Left renal cortex interstitium (tissue), 4 donors: ENCODE measurements at regions not wholly inside any gene's neighbourhood (a gene's known extent, or its start where the extent isn't known, plus 50 kb on each side); places are given as distances from the start of the nearest gene placed in this dataset.

ENCODE experiments used
- DNase-seq, 4 donors: peaks; one replicate each; pipeline ENCODE4 v3.0.0-alpha.2; 2013; ENCODE audit warnings: low read depth in 4 of 4, low spot score in 2 of 4, missing footprints in 1 of 4

- DNase-seq: no peak
Observed at GRCh38 chr10:36711361-36711760, 414.0 kb upstream of the ANKRD30A start.

GRCh38 chr10:36704124-36704523, 421.3 kb upstream of the ANKRD30A start:
- no peak for DNase-seq

GRCh38 chr10:36703179-36703578, 422.2 kb upstream of the ANKRD30A start:
- no peak for DNase-seq

- no peak for DNase-seq
Observed at GRCh38 chr10:36700123-36700522, 425.3 kb upstream of the ANKRD30A start.

GRCh38 chr10:36692759-36693158, 432.6 kb upstream of the ANKRD30A start:
- no peak for DNase-seq

GRCh38 chr10:36688717-36689116, 436.7 kb upstream of the ANKRD30A start:
- DNase-seq: no peak

GRCh38 chr10:36683421-36683820, 442.0 kb upstream of the ANKRD30A start:
- no peak for DNase-seq

- no peak for DNase-seq
Observed at GRCh38 chr10:36681751-36682632, 443.4 kb upstream of the ANKRD30A start.

- no peak for DNase-seq
Observed at GRCh38 chr10:36679554-36679953, 445.8 kb upstream of the ANKRD30A start.

- DNase-seq: no peak
Observed at GRCh38 chr10:36677431-36677768, 448.0 kb upstream of the ANKRD30A start.

GRCh38 chr10:36676756-36677430, 448.5 kb upstream of the ANKRD30A start:
- no peak for DNase-seq

- no peak for DNase-seq
Observed at GRCh38 chr10:36676321-36676720, 449.1 kb upstream of the ANKRD30A start.

GRCh38 chr10:36675458-36675880, 449.9 kb upstream of the ANKRD30A start:
- no peak for DNase-seq

- DNase-seq: no peak
Observed at GRCh38 chr10:36671607-36672006, 453.8 kb upstream of the ANKRD30A start.

- no peak for DNase-seq
Observed at GRCh38 chr10:36670621-36671402, 454.6 kb upstream of the ANKRD30A start.

- no peak for DNase-seq
Observed at GRCh38 chr10:36669615-36670352, 455.6 kb upstream of the ANKRD30A start.

GRCh38 chr10:36666451-36666850, 458.9 kb upstream of the ANKRD30A start:
- no peak for DNase-seq

- no peak for DNase-seq
Observed at GRCh38 chr10:36662571-36662970, 462.8 kb upstream of the ANKRD30A start.

GRCh38 chr10:36650274-36650673, 475.1 kb upstream of the ANKRD30A start:
- no peak for DNase-seq

GRCh38 chr10:36647540-36647939, 477.9 kb upstream of the ANKRD30A start:
- DNase-seq: no peak

GRCh38 chr10:36640626-36641025, 484.8 kb upstream of the ANKRD30A start:
- DNase-seq: no peak
